Thymus (tissue), 11 donors: ENCODE measurements at regions not wholly inside any gene's neighbourhood (a gene's known extent, or its start where the extent isn't known, plus 50 kb on each side); places are given as distances from the start of the nearest gene placed in this dataset.

ENCODE experiments used
- DNase-seq, 9 donors: peaks; one replicate each; pipeline ENCODE4 v3.0.0-alpha.2; 2013; ENCODE audit warnings: low spot score in 9 of 9, low read depth in 6 of 9, missing footprints in 1 of 9
- H3K27ac ChIP-seq, 2 donors: one replicate each; pipeline ENCODE4 v1.5.1; 2013; ENCODE audit warnings: control low read depth in 1 of 2, low read depth in 1 of 2, low read length in 1 of 2, mild to moderate bottlenecking in 1 of 2, moderate library complexity in 1 of 2
- H3K27me3 ChIP-seq, 2 donors: one replicate each; pipeline ENCODE4 v1.5.1; 2013; ENCODE audit warnings: low read length in 1 of 2; ENCODE audit not compliant: control insufficient read depth in 2 of 2, insufficient read depth in 1 of 2
- H3K36me3 ChIP-seq, 2 donors: one replicate each; pipeline ENCODE4 v1.5.1; 2013; ENCODE audit warnings: low read length in 1 of 2, mild to moderate bottlenecking in 1 of 2, moderate library complexity in 1 of 2; ENCODE audit not compliant: control insufficient read depth in 2 of 2, insufficient read depth in 2 of 2
- H3K4me1 ChIP-seq, 2 donors: one replicate each; pipeline ENCODE4 v1.5.1; 2013; ENCODE audit warnings: low read length in 2 of 2; ENCODE audit not compliant: control insufficient read depth in 2 of 2, insufficient read depth in 2 of 2
- H3K4me3 ChIP-seq, 2 donors: one replicate each; pipeline ENCODE4 v1.5.1; 2013; ENCODE audit warnings: low read length in 2 of 2, control low read depth in 1 of 2, mild to moderate bottlenecking in 1 of 2
- H3K9me3 ChIP-seq, 2 donors: one replicate each; pipeline ENCODE4 v1.5.1; 2013; ENCODE audit warnings: low read length in 1 of 2, mild to moderate bottlenecking in 1 of 2; ENCODE audit not compliant: control insufficient read depth in 2 of 2, insufficient read depth in 1 of 2
- WGBS: extraction: QIAGEN DNeasy Blood & Tissue Kit; methylation state at CpG from one replicate; pipeline ENCODE4 v1.1.7; 2013; 5-methylcytosine and 5-hydroxymethylcytosine counted together
- donor health status: healthy.

GRCh38 chr1:103365860-103366569 lies 159.5 kb upstream of the RNPC3 start:
- WGBS = 96% methylated on average over 5 of the region's 5 CpGs
- Histone ChIP-seq H3K27ac (no peak overlapping the region), H3K4me1 (no peaks in the 10 kb centered on the region), H3K27me3 (no peaks in the 10 kb centered on the region), H3K4me3 (no peak overlapping the region), H3K9me3 (peaks cover 0 to under 1% of the 10 kb centered on the region in 2 donors), H3K36me3 (no peaks in the 10 kb centered on the region)
- peak in 1 of 9 donors; percentile 38 for DNase-seq

GRCh38 chr1:103363008-103363365 lies 162.5 kb upstream of the RNPC3 start:
- no peak overlapping the region for H3K27ac ChIP-seq
- H3K27me3 ChIP-seq = no peaks in the 10 kb centered on the region
- no peaks in the 10 kb centered on the region for H3K9me3 ChIP-seq
- whole genome bisulfite sequencing = 97% methylated on average over 5 of the region's 5 CpGs
- H3K4me1 ChIP-seq = no peaks in the 10 kb centered on the region
- peak in 1 of 9 donors; percentile 42 for DNase-seq
- H3K36me3 ChIP-seq = no peaks in the 10 kb centered on the region
- no peak overlapping the region for H3K4me3 ChIP-seq

GRCh38 chr1:103362348-103363007 lies 163.0 kb upstream of the RNPC3 start:
- Histone ChIP-seq H3K4me1 (no peaks in the 10 kb centered on the region), H3K9me3 (no peaks in the 10 kb centered on the region), H3K36me3 (no peaks in the 10 kb centered on the region), H3K27ac (no peak overlapping the region), H3K27me3 (no peaks in the 10 kb centered on the region), H3K4me3 (no peak overlapping the region)
- WGBS = 94% methylated on average over 4 of the region's 4 CpGs
- peak in 1 of 9 donors; percentile 29 for DNase-seq

- 95% methylated on average over 1 of the region's 1 CpG for WGBS
Measured at GRCh38 chr1:103353391-103353790, 172.1 kb upstream of the RNPC3 start.

DNA sequence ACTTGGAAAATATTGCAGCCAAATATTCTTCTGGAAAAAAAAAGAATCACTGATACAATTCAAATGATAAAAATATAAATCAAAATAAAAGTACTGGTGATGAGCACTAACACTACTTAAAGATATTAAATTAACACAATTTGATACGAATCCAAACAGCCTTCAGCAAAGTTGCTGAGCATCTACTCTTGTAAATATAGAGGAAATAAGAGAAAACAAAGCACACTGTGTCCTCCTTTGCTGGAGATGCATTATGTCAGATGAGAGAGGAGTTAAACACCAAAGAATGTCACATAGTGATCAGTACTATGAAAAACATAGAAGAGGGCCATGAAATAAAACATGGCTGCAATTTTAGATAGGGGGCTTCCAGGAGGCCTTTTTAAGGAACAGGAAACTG lies 177.4 kb upstream of the RNPC3 start:
- DNase-seq = no peak
- Histone ChIP-seq H3K4me1 (no peaks in the 10 kb centered on the region), H3K9me3 (no peaks in the 10 kb centered on the region), H3K36me3 (no peaks in the 10 kb centered on the region), H3K4me3 (no peak overlapping the region), H3K27me3 (no peaks in the 10 kb centered on the region), H3K27ac (no peak overlapping the region)
- WGBS = 73% methylated on average over 1 of the region's 1 CpG

More at GRCh38 chr1:103353391-103353790, 172.1 kb upstream of the RNPC3 start:
- no peaks in the 10 kb centered on the region for H3K27me3 ChIP-seq
- H3K4me3 ChIP-seq = no peak overlapping the region
- H3K36me3 ChIP-seq = no peaks in the 10 kb centered on the region
- no peak overlapping the region for H3K27ac ChIP-seq
- H3K4me1 ChIP-seq = no peaks in the 10 kb centered on the region
- no peak for DNase-seq
- no peaks in the 10 kb centered on the region for H3K9me3 ChIP-seq

DNA sequence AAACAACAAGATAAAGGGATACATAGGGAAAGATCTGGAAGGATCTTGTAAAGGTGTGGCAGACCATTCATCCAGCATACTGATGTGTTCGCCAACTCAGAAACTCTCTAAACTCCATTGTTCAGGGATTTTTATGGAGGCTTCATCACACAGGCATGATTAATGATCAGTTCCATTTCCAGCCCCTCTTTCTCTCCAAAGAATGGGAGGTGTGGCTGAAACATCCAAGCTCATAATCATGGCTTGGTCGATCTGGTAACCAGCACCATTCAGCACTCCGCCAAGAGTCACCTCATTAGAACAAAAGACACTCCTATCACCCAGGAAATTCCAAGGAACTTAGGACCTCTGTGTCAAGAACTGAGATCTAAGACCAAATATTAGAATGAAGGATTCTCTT lies 180.6 kb upstream of the RNPC3 start:
- WGBS = 91% methylated on average over 3 of the region's 3 CpGs
- Histone ChIP-seq H3K4me1 (no peaks in the 10 kb centered on the region), H3K36me3 (no peaks in the 10 kb centered on the region), H3K27ac (no peak overlapping the region), H3K9me3 (no peaks in the 10 kb centered on the region), H3K4me3 (no peak overlapping the region), H3K27me3 (no peaks in the 10 kb centered on the region)
- no peak for DNase-seq

GRCh38 chr1:103341377-103341880 lies 184.1 kb upstream of the RNPC3 start:
- H3K27me3 ChIP-seq = no peaks in the 10 kb centered on the region
- WGBS = 93% methylated on average over 2 of the region's 2 CpGs
- H3K4me1 ChIP-seq = no peaks in the 10 kb centered on the region
- H3K27ac ChIP-seq = no peak overlapping the region
- H3K9me3 ChIP-seq = no peaks in the 10 kb centered on the region
- H3K4me3 ChIP-seq = no peak overlapping the region
- H3K36me3 ChIP-seq = no peaks in the 10 kb centered on the region
- no peak for DNase-seq

GRCh38 chr1:103337779-103338178 lies 187.7 kb upstream of the RNPC3 start:
- Histone ChIP-seq H3K27me3 (no peaks in the 10 kb centered on the region), H3K4me1 (no peaks in the 10 kb centered on the region), H3K36me3 (no peaks in the 10 kb centered on the region), H3K4me3 (no peak overlapping the region), H3K9me3 (no peaks in the 10 kb centered on the region), H3K27ac (no peak overlapping the region)
- WGBS = 89% methylated on average over 4 of the region's 4 CpGs
- DNase-seq = no peak

DNA sequence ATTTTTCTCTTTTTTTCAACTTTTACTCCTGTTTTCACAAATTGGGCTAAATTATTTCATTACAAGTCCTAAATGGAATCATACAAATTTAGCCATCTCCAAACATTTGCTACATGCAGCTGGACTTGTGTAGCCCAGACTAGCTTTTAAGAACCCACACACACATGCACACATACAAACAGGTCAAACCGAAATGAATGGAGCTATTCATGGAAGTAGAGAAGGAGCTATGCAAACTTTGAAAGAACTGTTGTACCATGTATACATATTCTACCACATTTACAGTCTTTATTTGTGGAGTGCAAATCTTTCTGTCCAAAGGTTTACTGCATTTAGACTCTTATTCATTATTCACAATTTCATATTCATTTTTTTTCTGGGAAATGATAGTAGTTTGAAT lies 189.1 kb upstream of the RNPC3 start:
- Histone ChIP-seq H3K27me3 (no peaks in the 10 kb centered on the region), H3K9me3 (no peaks in the 10 kb centered on the region), H3K4me3 (no peak overlapping the region), H3K4me1 (no peaks in the 10 kb centered on the region), H3K27ac (no peak overlapping the region), H3K36me3 (no peaks in the 10 kb centered on the region)
- no peak for DNase-seq
- WGBS = 91% methylated on average over 1 of the region's 1 CpG
